ENCODE measurements at regions not wholly inside any gene's neighbourhood (a gene's known extent, or its start where the extent isn't known, plus 50 kb on each side); places are given as distances from the start of the nearest gene placed in this dataset.
"Not testable (repeated sequence)": the region's sequence is repeated elsewhere in the genome, so short reads cannot be mapped to it uniquely, and the experiment has no call there.

DNA sequence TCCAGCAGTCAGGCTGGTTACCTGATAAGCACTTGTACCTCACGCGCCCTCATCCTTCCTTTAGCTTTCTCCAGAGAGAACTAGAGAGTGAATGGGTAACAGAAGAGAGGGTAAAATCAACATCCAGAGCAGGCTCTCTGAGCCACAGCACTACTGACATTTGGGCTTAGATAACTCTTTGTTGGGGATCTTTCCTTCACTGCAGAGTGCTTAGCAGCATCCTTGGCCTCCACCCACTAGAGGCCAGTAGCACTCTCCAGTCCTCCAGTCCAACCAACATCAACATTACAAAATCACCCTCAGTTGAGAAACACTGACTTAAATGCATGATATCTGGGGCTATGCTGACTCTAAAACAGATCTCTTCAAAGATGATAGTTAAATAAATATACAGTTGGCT lies 220.7 kb downstream of the TACR3 start:
- DNase-seq, result no peak

DNA sequence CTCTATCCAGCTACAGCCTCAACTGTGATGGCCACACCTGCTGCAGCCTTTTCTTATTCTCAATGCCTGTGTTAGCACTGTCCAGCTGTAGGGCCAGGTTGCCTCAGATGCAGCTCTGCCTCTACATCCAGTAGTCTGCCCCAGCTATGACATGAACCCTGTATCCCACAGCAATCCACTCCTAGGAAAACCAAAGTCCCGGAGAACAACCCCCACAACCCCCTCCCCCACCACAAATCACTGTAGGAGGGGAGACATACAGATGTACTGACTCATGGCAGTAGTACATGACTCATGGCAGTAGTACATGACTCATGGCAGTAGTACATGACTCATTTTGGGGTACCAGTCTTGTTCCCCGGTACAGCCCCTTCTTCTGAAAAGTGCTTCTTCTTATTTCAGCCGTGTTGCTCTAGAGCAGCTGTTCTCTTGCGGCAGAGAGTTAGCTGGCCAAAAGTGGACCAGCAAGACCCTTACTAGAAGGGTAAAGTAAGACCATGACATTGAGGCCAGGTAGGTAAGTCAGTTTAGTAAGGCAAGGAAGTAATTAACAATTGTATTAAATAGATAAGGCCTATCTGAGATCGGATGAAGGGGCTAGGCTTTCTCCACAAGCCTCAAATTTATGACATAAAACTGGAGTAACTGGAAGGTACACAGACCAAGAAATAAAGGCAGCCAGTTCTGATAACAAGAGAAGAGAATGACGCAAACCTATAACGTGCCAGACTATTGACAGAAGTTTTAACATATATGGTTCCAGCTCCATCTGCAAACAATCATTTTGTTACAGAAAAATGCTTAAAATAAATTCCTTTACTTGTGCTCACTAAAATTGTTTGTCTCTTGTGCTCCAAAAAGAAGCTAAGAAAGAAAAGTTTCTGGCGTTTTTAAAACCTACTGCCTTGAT lies 221.4 kb downstream of the TACR3 start:
- no peak for DNase-seq

DNA sequence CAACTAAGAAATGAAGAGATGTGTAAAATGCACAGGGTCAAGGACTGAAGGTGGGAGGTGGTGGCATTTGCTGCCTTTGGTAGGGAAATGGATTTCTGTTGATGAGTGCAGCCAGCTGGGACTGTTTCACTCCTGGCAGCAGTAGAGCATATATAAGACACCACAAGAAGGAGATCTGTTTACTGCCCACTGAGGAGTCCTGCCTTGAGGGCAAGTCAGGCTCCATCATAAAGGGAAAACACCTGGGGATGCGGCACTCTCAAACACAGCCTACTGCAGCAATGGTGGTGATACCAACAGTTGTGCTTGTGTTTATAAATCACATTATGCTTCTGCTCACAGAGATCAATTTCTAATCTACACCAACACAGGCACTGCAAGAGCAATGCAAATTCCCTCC lies 222.1 kb downstream of the TACR3 start:
- DNase-seq, result no peak

DNA sequence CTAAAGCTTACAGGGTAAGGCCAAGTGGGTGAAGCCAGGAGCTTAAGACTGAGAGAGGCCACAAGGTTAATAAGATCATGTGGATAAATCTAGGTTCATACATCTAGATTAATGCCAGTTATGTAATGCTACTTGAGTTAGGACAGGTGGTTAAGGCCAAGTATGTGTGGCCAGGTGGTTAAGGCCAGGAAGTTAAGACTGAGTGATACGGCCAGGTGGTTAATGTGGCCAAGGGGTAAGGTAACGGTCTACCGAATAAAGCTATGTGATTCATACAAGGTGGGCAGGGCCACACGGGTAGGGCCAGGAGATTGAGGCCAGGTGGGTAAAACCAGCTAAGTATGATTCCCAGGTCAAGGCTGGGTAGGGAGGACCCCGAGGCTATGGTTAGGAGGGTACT lies 223.0 kb downstream of the TACR3 start:
- DNase-seq, result no peak

DNA sequence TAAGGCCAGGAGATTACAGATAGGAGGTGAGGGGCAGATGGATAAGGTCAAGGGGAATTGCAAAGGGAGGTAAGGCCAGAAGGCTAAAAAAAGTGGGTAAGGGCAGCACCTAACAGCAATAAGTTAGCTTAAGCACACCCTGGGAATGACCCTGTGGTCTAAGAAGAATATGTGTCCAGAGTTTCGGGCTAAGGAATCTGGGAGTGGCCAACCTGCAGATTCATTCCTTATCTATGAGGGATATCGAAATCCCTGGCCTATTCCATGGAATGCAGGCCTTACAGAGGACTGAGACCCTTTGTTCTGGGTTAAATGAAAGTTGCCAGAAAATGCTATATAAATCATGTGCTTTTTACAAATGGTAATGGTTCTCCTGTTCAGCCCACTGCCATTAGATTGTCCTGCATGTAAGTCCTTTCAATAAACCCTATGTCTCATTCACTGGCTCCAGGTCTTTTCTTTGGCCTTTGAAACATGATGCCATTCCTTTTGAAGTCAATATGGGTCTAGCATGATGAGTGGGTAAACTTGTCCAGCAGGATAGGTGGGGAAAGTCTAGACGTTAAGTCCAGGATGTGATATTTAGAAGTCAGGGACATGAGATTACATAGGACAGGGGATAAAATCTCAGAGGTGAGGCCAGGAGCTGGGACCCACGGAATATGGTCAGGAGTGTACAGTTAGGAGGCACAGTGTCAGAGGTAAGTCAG lies 226.2 kb downstream of the TACR3 start:
- DNase-seq, result no peak

DNA sequence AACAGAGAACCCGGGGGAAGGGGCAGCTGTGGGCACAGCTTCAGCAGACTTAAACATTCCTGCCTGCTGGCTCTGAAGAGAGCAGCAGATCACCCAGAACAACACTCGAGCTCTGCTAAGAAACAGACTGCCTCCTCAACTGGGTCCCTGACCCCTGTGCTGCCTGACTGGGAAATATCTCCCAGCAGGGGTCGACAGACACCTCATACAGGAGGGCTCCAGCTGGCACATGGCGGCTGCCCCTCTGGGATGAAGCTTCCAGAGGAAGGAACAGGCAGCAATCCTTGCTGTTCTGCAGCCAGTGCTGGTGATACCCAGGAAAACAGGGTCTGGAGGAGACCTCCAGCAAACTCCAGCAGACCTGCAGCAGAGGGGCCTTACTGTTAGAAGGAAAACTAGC lies 234.5 kb downstream of the TACR3 start:
- DNase-seq, result not testable (repeated sequence)

DNA sequence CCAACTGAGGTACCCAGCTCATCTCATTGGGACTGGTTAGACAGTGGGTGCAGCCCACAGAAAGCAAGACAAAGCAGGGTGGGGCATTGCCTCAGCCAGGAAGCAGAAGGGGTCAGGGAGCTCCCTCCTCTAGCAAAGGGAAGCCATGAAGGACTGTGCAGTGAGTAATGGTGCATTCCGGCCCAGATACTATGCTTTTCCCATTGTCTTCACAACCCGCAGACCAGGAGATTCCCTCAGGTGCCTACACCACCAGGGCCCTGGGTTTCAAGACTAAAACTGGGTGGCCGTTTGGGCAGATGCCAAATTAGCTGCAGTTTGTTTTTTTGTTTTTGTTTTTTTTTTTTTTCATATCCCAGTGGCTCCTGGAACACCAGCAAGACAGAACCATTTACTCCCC lies 235.3 kb downstream of the TACR3 start:
- no peak for DNase-seq

DNA sequence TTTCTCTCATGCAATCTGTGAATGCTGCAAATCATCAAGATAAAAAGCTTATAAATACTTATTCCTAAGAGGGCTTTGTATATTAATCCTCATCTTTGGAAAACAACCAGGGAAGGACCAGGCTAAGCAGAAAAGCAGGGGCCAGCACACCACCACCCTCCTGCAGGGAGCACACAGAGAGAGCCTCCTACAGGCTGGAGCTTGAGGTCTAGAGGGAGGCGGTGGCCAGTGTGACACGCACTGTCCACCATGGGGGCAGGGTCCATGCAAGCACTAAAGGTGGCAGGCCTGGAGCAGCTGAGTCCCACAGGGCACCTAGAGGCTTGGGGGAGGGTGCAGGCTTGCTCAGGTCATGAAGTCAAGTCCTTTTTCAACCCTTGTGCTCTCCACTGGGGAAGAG lies 236.9 kb downstream of the TACR3 start:
- DNase-seq, result no peak

DNA sequence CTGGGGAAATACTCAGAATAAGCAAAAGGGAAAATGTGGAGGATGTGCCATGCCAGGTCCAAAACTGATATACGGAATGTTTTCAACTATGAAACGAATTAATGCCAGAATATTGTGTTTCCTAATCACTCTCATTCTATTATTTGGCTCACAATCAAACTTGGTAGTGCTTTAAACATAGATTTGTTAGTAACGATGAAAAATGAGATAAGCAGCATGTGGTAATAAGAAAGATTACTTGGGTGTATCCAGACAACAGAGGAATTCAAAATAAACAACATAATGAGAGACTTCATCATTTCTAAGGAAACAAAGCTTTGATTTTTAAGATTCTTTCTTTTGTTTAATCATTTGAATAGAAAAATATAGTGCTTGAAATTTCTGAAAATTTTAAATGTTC lies 237.3 kb downstream of the TACR3 start:
- no peak for DNase-seq

DNA sequence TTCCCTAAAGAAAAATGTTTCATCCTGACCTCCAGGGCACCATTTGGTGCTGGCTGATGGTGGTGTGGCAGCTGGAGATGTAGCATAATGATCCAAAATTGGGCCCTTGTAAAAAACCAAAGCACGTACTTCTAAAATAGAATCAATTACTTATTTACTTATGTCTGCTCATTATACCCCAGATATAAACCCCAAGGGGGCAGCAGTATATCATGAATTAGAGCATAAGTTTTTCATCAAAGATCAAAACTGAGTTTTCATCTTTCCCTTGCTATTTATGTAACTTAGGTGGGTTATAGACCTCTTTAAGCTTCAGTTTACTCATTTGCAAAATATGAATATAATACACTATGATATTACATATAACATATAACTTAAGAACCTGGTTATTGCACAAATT lies 241.1 kb downstream of the TACR3 start:
- no peak for DNase-seq

DNA sequence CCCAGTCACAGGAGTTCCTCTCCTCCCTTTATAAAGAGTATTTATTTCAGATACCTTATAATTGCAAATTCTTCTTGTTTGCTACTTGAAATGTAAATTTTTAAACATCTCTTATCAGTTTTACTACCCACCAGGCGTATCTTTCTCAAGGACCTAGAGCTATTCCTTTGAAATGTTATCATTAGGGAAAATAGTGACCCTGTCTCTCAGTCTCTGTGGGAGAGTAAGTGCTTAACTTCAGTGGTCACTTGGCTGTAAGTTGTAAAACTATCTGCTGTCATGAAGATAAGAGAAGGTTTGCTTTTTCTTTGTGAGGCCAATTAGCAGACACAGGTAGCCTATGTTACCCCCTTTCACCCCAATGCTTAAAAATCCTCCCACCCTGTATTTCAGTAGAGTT lies 241.6 kb downstream of the TACR3 start:
- DNase-seq, result no peak

DNA sequence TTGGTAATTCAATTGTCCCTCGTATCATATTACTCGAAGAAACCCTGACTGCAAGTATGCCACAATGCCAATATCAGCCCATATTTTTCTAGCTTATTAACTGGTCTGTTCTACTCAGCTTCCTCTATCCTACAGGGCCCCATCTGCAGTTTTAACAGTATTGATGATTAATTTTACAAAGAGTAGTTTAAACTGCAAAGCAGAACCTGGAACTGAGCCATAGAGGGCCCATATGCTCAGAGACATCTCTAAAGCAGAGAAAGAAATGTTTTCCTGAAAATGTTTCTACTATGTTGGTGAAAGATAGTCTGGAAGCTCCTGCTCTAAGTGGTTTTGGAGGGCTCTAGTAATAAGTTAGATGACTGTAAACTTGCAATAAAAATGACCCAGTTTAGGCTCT lies 259.4 kb upstream of the CENPE start:
- DNase-seq, result no peak

DNA sequence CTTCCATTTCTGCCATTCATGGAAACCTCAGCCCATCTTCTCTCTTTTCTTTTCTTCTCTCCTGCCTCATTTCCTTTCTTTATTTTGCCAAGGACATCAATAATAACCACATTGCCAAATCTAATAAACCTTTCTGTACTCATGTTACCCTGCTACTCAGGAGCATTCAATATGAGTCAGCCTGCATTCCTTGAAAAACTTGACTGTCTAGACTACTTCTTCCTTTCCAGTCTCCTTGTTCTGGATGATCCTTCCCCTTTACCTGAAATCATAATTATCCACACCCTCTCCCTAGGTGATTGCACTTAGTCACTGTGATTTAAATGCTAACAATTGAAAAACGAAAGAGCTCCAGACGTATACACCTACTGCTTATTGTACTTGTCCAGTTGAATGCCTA lies 253.2 kb upstream of the CENPE start:
- no peak for DNase-seq

DNA sequence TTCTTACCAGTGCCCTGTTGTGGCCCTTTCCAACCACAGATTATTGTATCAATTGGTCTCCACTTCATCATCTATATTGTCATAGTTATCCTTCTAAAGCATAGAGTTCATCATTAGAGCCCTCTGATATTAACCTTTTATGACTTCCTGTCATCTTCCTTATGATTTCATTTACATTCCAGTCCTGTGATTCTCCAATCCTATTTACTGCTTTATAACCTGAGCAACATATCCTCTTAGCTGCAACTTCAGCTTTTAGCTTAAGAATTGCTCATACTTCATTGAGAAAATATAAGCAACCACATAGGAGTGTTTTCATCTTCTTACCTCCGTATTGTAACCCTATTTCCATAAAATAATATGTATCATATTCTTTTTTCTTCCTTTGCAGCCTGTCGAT lies 252.6 kb upstream of the CENPE start:
- no peak for DNase-seq

DNA sequence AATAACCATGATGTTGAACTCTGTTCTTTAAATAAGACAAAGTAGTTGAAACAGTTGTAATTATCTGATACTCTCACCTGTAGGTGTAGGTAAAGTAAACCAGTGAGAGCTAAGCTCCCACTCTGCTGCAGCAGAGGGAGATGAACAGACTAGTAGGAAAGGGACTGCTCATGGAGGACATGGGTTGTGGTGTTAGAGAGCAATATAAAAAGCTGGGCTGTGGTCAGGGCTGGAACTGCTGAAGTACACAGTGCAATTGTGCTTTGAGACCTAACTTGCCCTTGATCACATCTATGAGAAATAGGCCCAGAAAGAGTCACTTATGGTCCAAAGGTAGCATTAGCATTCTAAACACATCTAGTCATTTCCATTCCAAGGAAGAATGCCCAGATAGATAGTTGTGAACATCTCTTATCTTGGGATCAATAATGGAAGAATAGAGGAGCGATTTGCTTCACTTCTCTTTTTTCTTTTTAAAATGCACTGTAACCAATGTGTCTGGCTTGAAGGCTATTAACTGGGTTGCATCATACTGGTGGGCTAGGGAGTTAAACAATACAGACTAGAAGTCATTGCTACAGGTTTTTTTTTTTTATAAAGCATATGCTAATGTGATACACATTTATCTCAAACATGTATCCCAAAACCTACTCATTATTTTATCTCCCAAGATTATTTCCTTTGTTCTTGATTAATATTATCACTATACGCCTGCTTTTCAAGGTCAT lies 251.3 kb upstream of the CENPE start:
- no peak for DNase-seq

DNA sequence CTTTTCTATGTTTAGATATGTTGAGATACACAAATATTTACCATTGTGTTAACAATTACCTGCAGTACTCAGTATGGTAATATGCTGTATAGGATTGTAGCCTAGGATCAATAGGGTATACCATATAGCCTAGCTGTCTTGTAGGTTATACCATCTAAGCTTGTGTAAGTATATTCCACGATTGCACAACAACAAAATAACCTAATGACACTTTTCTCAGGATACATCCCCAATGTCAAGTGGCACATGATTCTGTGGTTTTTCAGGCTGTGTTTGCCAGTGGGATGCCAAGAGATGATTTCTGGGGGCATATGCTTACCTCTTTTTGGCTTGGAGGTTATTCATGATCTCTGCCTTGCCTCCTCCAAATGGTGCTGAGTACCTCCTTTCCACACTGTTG lies 247.2 kb upstream of the CENPE start:
- DNase-seq, result no peak

DNA sequence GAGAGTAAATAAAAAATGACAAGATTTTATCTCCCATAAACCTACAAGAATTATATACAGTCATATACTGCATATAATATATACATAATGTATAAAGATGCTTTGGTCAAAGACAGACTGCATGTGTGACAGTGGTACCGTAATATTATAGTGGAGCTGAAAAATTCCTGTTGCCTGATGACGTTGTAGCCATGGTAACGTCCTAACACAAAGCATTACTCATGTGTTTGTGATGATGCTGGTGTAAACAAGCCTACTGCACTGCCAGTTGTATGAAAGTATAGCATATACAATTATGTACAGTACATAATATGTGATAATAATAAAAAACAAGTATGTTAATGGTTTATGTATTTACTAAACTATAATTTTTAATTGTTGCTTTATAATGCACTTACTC lies 245.2 kb upstream of the CENPE start:
- DNase-seq, result peak; percentile 1

DNA sequence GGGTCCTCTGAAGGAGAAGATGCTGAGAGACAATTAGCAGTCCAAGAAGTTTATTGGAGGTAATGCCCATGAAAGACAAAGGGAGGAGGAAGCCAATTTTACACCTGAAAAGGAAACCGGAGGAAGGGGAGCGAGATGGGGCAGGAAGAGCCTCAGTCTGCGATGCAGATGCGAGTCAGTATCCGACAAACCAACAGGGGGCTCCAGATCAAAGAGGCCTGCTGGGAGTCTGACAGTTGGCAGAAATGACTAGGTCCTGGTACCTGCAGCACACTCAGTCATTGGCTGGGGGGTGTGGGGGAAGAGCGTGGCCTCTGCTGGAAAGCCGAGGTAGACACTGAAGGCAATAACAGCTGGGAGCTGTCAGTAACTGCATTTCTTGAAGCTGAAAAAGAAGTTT lies 231.1 kb upstream of the CENPE start:
- no peak for DNase-seq

DNA sequence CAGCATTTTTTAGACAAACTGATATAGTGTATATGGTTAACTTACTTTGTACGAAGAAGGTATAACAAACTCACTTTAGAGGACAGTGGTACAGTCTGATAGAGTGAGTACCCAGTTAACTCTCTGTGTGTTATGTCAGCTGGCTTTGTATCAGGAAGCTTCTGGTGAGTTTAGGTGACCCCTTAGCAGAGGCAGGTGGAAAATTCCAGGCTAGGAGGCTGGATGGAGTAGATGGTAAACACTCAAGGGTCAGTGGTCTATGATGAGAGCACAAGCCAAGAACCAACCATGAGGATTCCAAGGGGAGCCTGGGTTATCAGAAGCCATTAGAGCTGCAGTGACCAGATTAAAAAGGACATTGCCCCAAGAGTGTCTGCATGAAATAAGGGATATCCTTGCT lies 227.3 kb upstream of the CENPE start:
- no peak for DNase-seq

DNA sequence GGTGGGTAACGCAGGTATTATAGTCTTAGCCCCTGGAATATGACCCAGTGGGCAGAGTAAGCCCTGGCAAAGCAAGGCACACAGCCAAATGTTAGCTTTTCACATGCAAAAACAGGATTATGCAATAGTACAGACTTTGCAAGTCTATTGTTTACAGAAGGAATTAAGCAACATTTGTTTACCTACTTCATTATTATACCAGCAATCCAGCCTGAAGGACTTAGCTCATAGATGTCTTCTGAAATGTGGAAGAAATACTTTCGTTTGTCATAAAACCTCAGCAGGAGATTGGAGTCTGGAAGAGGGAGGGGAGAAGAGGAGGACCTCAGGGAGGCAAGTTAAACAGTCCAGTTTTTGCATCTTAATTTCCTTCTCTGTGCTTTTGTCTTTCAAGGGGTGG lies 226.7 kb upstream of the CENPE start:
- no peak for DNase-seq

DNA sequence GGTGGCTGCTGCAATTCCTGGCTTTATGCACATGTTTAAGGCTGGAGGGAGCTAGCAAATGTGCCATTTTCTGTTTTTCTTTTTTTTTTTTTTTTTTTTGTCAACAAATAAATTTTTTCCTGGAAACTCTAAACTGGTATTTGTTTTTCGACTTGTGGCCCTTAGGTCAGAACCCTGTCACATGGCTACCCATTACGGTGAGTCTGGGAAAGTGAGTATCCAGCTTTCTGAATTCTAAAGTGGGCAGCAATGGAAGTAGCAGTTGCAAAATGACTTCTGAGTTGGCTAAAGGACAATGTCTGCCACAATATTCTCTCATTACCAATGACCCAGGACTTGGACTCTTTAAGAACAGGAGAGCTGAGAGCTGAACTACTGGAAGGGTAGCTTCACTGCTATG lies 225.1 kb upstream of the CENPE start:
- no peak for DNase-seq

DNA sequence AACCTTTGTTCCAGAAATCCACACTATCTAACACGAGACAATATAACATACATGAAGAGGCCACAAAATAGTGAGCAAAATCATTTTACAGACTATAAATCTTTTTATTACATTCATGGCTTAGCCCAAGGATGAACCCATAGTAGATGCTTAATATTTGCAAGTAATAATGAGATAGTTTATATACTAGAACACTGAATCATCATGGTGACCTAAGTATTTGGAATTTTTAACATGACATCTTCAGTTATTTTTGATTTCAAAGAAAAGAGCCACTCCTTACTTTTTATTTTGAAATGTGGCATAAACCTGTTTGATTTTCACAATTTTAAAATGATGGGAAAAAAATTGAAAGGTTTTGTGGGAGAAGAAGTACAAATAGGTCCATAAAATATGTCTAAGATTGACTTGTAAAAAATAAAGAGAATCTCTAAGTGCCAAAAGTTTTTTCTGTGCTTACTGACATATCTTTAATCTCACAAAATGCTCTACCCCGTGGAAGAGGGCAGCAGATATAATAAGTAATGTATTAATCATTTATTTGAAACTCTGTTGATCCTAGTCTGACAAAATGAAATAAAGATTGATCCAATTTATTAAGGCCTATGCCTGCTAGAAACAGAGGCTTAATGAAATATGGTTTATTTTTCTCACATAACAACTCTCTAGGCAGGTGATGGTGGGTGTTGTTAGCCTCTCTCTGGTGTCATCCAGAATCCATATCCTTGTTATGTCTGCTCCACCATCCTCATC lies 224.5 kb upstream of the CENPE start:
- no peak for DNase-seq
